GM19351 (cell line): ENCODE measurements at regions not wholly inside any gene's neighbourhood (a gene's known extent, or its start where the extent isn't known, plus 50 kb on each side); places are given as distances from the start of the nearest gene placed in this dataset.
"Not testable (repeated sequence)": the region's sequence is repeated elsewhere in the genome, so short reads cannot be mapped to it uniquely, and the experiment has no call there.

Experiments
- ATAC-seq: cut with Tn5 transposase; IDR thresholded peaks from one replicate; pipeline ENCODE4 v1.9.1; 2021; ENCODE audit warnings: mild to moderate bottlenecking, moderate library complexity; ENCODE audit not compliant: unreplicated experiment

DNA sequence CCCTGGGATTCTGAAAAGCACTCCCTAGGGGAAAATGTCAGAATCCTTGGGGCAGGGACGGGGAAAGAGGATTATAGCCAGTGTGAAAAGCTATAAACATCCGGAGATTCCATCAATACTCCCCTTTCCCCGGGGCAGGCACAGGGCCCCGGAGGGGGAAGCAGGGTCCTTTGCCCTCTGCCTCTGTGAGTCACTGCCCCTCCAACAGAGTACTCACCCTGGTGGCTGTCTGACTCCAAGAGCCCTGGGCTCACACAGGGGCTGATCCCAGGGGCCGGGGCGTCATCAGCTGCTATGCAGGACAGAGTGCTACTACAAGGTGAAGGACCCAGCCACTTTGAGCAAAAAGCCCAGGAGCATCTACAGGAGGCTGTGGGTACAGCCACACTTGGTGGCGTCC, 133.0 kb upstream of the PRR20G start:
- no peak for ATAC-seq

DNA sequence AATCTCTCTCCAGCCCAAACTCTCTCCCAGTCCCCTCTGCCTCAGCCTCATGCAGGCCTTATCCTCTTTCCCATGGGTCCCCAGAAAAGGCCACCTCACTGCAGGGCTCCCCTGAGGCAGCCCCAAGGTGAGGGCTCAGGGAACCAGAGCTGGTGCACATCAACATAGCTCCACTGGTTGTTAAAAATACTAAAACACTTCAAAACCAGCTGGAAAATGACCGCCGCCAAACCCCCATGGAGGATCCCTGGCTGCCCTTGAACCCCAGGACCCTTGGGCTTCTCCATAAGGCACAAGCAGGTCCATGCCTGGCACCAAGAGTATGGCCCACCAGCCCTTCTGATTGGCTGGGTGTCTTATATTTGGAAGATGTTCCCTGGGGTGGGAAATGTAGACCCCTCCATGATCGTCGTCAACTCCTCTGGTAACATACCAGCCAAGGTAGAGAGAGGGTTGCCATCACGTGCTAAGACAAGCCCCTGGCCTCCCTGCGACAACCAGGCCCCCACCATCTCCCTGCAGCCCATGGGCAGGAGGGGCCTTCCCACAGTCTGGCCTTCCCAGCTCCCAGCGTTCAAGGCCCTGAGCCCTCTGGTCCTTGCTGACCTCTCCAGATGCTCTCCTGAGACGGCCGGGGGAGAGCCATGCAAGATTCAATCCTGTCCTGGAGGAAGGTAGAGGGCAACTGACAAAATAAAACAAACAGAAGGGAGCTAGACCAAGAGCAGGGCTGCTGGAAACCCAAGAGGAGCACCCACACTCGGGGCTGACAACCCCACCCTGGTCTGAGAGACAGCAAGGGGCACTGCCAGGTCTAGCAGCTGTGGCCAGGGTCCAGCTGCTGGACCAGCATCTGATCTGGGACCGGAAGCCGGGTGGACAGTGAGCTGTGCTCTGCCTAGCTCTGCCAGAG, 132.1 kb upstream of the PRR20G start:
- ATAC-seq, result no peak

- ATAC-seq, result no peak
Observed at GRCh38 chr3:127419182-127419581, 131.3 kb upstream of the PRR20G start.

GRCh38 chr3:127418560-127419147, 130.8 kb upstream of the PRR20G start:
- no peak for ATAC-seq

GRCh38 chr3:127417709-127418559, 130.1 kb upstream of the PRR20G start:
- no peak for ATAC-seq

DNA sequence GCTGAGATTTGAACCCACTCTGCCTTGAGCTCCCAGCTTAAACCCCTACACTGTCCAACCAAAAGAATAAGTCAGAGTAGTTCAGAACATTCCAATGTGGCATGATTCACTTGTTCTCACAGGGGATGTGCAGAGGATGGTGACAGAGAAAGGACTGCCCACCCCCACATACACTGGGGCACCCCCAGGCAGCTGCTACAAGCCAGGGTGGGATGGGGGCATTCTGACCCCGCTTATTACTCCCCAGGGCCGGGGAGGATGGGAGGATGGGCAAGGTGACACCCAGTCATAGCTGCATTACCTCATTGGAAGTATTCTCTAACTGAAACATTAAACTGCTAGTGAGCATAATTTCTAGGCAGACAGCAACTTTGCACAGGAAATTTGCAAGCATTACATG, 126.0 kb upstream of the PRR20G start:
- ATAC-seq, result no peak

GRCh38 chr3:127413318-127413673, 125.5 kb upstream of the PRR20G start:
- ATAC-seq, result no peak

GRCh38 chr3:127412578-127413317, 124.9 kb upstream of the PRR20G start:
- ATAC-seq, result no peak

- ATAC-seq, result not testable (repeated sequence)
Observed at GRCh38 chr3:127411875-127412274, 124.0 kb upstream of the PRR20G start.

DNA sequence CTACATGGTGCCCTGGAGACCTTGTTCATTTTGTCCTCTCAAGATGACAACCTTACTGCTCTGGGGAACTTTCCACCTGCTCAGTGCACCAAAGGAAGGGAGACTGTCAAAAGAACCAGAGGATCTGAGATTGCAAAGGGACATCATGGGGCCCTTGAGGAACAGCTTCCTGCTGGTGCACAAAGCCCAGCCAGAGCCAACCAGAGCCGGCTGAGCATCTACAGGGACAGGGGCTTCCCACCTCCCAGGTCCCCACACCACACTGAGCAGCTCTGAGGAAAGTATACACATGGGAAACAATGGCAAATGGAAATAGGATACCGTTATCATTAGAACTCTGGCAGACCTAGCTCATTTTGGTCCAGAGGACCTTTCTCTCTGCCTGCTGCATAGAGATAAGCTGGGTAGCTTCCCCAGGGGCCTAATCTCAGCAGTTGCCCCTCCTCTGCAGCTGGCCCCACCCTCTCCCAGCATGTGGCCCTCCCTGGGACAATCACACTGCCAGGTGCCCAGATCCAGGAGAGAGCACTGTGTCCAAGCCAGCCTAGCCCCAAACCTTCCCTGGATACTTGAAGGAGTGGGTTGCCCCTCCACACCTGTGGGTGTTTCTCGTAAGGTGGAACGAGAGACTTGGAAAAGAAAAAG, 123.4 kb upstream of the PRR20G start:
- ATAC-seq, result no peak

DNA sequence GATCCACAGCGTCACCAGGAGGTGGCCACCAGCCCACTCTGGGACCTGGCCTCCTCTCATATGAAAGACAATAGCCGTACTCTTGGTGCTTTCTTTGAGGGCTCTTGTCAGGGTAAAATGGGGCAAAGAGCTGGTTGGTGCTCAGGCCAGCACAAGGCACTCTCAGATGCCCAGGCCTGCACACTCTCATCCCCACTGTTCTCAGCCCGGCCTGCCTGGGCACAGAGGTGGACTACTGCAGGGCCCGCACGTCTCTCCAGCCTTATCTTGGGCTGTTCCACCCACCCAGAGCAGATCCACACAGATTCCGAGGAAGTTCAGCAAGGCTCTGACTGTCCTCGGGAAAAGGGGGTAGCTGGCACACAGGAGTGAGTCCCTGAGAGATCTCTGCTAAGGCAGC, 122.8 kb upstream of the PRR20G start:
- ATAC-seq, result no peak

DNA sequence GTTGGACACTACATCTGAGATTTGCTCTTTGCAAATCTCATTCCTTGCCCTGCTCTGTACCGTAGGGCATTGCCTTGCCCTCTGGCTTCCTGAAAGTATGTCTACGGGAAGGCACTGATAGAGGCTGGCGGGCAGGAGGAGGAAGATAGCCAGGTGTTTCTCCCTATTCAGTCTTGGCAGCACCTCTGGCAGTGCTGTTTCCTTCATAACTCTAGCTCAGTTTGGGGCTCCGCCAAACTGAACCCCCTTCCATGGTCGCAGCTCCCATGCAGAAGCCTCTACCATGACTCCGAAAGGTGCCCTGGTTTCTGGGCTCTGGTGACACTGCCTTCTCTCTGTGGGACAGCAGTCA, 122.3 kb upstream of the PRR20G start:
- ATAC-seq, result no peak

DNA sequence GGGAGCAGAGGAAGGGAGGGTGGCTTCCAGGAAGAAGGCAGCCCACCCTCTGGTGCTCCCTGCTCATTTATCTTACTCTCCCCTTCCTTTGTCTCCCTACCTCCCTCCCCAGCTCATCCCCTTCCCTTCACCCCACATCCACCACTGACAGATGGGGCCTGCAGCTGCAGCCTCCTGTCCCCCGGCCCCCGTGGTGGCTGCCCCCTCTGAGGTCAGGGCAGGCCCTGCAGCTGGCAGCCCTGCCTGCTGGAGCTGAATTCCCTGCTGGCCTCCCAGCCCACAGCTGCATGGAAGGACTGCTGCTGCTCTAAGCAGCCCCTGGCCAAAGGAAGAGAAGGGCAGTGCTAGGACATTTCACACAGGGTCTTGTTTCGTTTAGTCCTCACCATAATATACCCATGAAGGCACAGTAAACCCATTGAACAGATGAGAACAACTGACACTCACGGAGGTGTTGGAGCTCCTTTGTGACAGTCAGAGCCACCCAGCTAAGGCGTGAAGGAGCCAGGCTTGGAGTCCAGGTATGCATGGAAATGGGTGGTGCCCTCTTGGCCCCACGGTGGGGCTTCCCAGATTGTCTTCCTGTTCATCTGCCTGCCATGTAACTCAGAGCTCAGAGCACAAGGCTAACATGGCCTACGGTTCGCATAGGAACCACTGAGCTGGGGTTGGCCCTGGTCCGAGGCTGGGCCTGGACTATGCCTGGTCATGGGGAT, 121.7 kb upstream of the PRR20G start:
- no peak for ATAC-seq

DNA sequence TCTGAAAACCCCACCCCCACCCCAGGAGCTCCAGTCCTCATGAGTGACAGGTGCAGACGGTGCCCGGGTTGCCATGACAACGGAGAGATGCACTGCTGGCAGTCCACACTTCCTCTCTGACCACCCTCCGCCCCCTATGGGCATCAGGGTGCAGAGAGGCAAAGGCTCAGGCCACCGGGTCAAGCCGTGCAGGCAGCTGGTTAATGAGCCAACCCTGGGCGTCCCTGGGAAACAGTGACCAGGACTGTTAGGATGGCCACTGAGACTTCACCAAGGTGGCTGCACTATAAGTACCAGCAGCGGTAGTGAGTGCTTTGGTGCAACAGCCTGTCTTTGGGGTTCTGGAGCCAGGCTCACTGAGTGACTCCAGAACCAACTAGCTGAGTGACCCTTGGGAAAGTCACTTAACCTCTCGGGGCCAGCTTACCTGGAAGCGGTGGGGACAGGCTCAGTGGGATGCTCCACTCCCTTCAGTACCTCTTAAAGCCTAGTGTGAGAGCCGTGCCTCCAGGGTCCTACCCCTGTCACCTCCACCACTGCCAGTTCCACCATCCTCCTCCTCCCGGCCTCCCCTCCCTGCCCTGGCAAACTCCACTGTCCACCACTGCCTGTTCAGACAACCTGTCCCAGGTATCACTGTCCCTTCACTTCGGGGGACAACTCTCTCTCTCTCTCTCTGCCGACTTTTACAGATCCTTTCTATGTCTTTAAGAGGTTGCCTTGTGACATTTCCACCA, 121.0 kb upstream of the PRR20G start:
- ATAC-seq, result no peak

GRCh38 chr3:127408022-127408683, 120.3 kb upstream of the PRR20G start:
- no peak for ATAC-seq

GRCh38 chr3:127407026-127407939, 119.4 kb upstream of the PRR20G start:
- no peak for ATAC-seq

- ATAC-seq, result no peak
Observed at GRCh38 chr3:127406309-127407025, 118.6 kb upstream of the PRR20G start.
